Neural progenitor cell (in vitro differentiated cells): ENCODE measurements at regions not wholly inside any gene's neighbourhood (a gene's known extent, or its start where the extent isn't known, plus 50 kb on each side); places are given as distances from the start of the nearest gene placed in this dataset.

ENCODE experiments used
- DNase-seq: peaks from one replicate; pipeline ENCODE4 v3.0.0-alpha.2; 2016; ENCODE audit warnings: low spot score
- H2AFZ ChIP-seq: fragments of 200-600 bp; sonication (generic); replicated peaks from 2 replicates; pipeline ENCODE4 v1.6.1; 2016; ENCODE audit warnings: antibody characterized with exemption
- H3F3A ChIP-seq: fragments of 200-600 bp; sonication (generic); 2 replicates; pipeline ENCODE4 v1.6.1; 2016; ENCODE audit warnings: antibody characterized with exemption, low read depth
- H3K27ac ChIP-seq: fragments of 200-600 bp; sonication (generic); 2 replicates; pipeline ENCODE4 v1.5.1; 2016; ENCODE audit warnings: mild to moderate bottlenecking
- H3K27me3 ChIP-seq: fragments of 200-600 bp; sonication (generic); 2 replicates; pipeline ENCODE4 v1.6.1; 2016; ENCODE audit warnings: mild to moderate bottlenecking, moderate library complexity
- H3K36me3 ChIP-seq: fragments of 200-600 bp; sonication (generic); 2 replicates; pipeline ENCODE4 v1.5.1; 2016
- H3K4me1 ChIP-seq: fragments of 200-600 bp; sonication (generic); 2 replicates; pipeline ENCODE4 v1.6.1; 2016; ENCODE audit warnings: mixed run types
- H3K4me2 ChIP-seq: fragments of 200-600 bp; sonication (generic); 2 replicates; pipeline ENCODE4 v1.6.1; 2016
- H3K4me3 ChIP-seq: fragments of 200-600 bp; sonication (generic); 2 replicates; pipeline ENCODE4 v1.5.1; 2016
- H3K79me2 ChIP-seq: fragments of 200-600 bp; sonication (generic); 2 replicates; pipeline ENCODE4 v1.6.1; 2016; ENCODE audit warnings: low read depth
- H3K9ac ChIP-seq: fragments of 200-600 bp; sonication (generic); 2 replicates; pipeline ENCODE4 v1.6.1; 2016
- H3K9me3 ChIP-seq: fragments of 200-600 bp; sonication (generic); 2 replicates; pipeline ENCODE4 v1.5.1; 2016; ENCODE audit warnings: low read depth
- H4K20me1 ChIP-seq: fragments of 200-600 bp; sonication (generic); 2 replicates; pipeline ENCODE4 v1.6.1; 2016; ENCODE audit warnings: low read depth
- H3K27ac Mint-ChIP-seq: 3 replicates; pipeline ENCODE4 v1.8.0; 2021; ENCODE audit warnings: mixed read lengths
- H3K27me3 Mint-ChIP-seq: 2 replicates; pipeline ENCODE4 v1.8.0; 2022; ENCODE audit warnings: low read depth, mild to moderate bottlenecking, inconsistent platforms, moderate library complexity, mixed read lengths; ENCODE audit not compliant: insufficient read depth
- H3K36me3 Mint-ChIP-seq: 3 replicates; pipeline ENCODE4 v1.8.0; 2021; ENCODE audit warnings: mixed read lengths
- H3K4me1 Mint-ChIP-seq: 3 replicates; pipeline ENCODE4 v1.8.0; 2021; ENCODE audit warnings: mixed read lengths
- H3K4me3 Mint-ChIP-seq: 3 replicates; pipeline ENCODE4 v1.8.0; 2021; ENCODE audit warnings: mild to moderate bottlenecking, moderate library complexity, mixed read lengths
- H3K9me3 Mint-ChIP-seq: 3 replicates; pipeline ENCODE4 v1.8.0; 2020; ENCODE audit warnings: mixed read lengths
- EZH2 ChIP-seq: fragments of 200-600 bp; sonication (generic); IDR thresholded peaks from 2 replicates; pipeline ENCODE4 v1.6.1; 2017; ENCODE audit warnings: antibody characterized with exemption, mild to moderate bottlenecking, moderate library complexity
- EZH2phosphoT487 ChIP-seq: fragments of 200-600 bp; sonication (generic); IDR thresholded peaks from 2 replicates; pipeline ENCODE4 v1.6.1; 2017; ENCODE audit warnings: antibody characterized with exemption
- TF ChIP-seq, protein P1 (sequence below): fragments of 200-600 bp; sonication (generic); IDR thresholded peaks from 2 replicates; pipeline ENCODE4 v1.5.1; 2017; ENCODE audit warnings: antibody characterized with exemption, mild to moderate bottlenecking

DNA sequence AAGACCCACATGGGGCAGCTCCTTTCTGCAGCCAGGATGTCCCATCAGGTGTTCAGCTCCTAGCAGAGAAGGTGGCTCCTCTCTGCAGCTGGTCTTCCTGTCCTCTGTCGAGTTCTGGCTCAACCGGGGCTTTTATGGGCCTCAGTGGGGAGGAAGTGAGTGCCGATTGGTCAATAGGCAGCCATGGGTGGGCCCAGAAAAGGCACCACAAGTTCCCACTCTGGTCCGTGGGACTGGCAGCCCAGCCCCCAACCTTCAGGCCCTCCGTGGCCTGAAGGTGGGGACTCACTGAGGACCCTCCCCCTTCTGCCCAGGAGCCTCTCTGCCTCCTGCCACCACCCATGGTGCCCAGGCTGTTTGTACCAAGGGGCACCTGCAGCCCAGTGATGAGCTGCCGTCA, 161.7 kb upstream of the DUSP10 start:
- no peaks in the 10 kb centered on the region for H3K36me3 Mint-ChIP-seq
- H3K79me2 ChIP-seq: no peaks in the 10 kb centered on the region
- no peaks in the 10 kb centered on the region for H3K36me3 ChIP-seq
- no peak overlapping the region for H3K4me3 Mint-ChIP-seq
- H3K27me3 Mint-ChIP-seq: peaks cover 4% of the 10 kb centered on the region
- H3K4me2 ChIP-seq: no peak overlapping the region
- H3K27me3 ChIP-seq: no peaks in the 10 kb centered on the region
- no peaks in the 10 kb centered on the region for H3K9me3 ChIP-seq
- H3K27ac Mint-ChIP-seq: no peak overlapping the region
- H3F3A ChIP-seq: no peaks in the 10 kb centered on the region
- peaks cover 2% of the 10 kb centered on the region for H3K9me3 Mint-ChIP-seq
- no peak overlapping the region for H3K4me3 ChIP-seq
- no peaks in the 10 kb centered on the region for H4K20me1 ChIP-seq
- no peaks in the 10 kb centered on the region for H3K4me1 Mint-ChIP-seq
- H2AFZ ChIP-seq: no peak overlapping the region
- H3K27ac ChIP-seq: no peak overlapping the region
- H3K4me1 ChIP-seq: no peaks in the 10 kb centered on the region
- H3K9ac ChIP-seq: no peak overlapping the region
- TF ChIP-seq EZH2phosphoT487 (no peak), EZH2 (no peak)
- TF ChIP-seq, protein P1, sequence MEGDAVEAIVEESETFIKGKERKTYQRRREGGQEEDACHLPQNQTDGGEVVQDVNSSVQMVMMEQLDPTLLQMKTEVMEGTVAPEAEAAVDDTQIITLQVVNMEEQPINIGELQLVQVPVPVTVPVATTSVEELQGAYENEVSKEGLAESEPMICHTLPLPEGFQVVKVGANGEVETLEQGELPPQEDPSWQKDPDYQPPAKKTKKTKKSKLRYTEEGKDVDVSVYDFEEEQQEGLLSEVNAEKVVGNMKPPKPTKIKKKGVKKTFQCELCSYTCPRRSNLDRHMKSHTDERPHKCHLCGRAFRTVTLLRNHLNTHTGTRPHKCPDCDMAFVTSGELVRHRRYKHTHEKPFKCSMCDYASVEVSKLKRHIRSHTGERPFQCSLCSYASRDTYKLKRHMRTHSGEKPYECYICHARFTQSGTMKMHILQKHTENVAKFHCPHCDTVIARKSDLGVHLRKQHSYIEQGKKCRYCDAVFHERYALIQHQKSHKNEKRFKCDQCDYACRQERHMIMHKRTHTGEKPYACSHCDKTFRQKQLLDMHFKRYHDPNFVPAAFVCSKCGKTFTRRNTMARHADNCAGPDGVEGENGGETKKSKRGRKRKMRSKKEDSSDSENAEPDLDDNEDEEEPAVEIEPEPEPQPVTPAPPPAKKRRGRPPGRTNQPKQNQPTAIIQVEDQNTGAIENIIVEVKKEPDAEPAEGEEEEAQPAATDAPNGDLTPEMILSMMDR: no peak
- DNase-seq: no peak

DNA sequence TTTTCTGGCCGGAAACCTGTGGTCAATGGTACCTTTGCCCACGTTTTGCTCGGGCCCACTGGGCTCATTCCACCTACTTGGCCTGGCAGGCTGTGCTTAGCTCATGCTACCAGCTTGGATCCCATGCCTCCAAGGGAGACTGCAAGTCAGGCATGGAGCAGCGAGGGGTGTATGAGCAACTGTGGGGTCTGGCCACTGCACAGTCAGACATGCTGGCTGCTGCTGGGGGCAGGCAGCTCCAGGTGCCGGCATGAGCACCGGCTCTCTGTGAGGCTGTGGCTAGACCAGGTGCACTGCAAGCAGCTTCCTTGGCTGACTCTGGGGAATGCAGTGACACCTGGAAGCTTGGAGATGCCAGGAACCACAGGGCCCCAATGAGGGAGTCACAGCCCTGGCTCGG, 161.1 kb upstream of the DUSP10 start:
- Histone ChIP-seq H3K4me1 (no peaks in the 10 kb centered on the region), H3K79me2 (no peaks in the 10 kb centered on the region), H3K27ac (no peak overlapping the region), H3K9ac (no peak overlapping the region), H3F3A (no peaks in the 10 kb centered on the region), H3K27me3 (no peaks in the 10 kb centered on the region), H3K36me3 (no peaks in the 10 kb centered on the region), H4K20me1 (no peaks in the 10 kb centered on the region), H3K4me3 (no peak overlapping the region), H3K4me2 (no peak overlapping the region), H3K9me3 (no peaks in the 10 kb centered on the region), H2AFZ (no peak overlapping the region)
- Mint-ChIP-seq H3K9me3 (peaks cover 2% of the 10 kb centered on the region), H3K4me1 (no peaks in the 10 kb centered on the region), H3K27ac (no peak overlapping the region), H3K4me3 (no peak overlapping the region), H3K36me3 (no peaks in the 10 kb centered on the region), H3K27me3 (peaks cover 4% of the 10 kb centered on the region)
- no peak for TF ChIP-seq EZH2phosphoT487
- TF ChIP-seq EZH2: no peak
- TF ChIP-seq, protein P1: no peak
- DNase-seq: no peak

DNA sequence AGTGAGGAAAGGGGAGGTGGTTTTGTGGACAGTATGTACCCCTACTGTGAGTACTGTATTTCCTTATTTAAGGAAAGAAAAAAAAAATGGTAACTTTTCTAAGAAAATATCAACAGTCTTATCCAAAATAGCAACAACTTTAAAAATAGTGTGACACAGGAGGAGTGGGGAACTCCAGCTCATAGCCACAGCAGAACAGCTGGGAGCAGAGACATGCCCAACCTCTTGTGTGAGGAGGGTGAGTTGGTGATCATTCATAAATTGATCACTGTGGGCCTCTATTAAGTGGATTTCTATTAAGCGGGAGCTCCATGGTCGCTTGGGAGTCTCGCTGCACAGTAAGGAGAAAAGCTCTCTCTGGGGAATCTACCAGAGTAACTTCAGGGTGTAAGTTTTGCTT, 158.8 kb upstream of the DUSP10 start:
- no peak overlapping the region for H3K27ac ChIP-seq
- H3K9ac ChIP-seq: no peak overlapping the region
- no peak for DNase-seq
- Mint-ChIP-seq H3K4me3 (no peak overlapping the region), H3K4me1 (no peaks in the 10 kb centered on the region), H3K36me3 (no peaks in the 10 kb centered on the region), H3K27ac (no peak overlapping the region), H3K27me3 (peaks cover 4% of the 10 kb centered on the region), H3K9me3 (peaks cover 2% of the 10 kb centered on the region)
- H3F3A ChIP-seq: no peaks in the 10 kb centered on the region
- no peaks in the 10 kb centered on the region for H4K20me1 ChIP-seq
- TF ChIP-seq EZH2phosphoT487 (no peak), EZH2 (no peak)
- TF ChIP-seq, protein P1: no peak
- H3K79me2 ChIP-seq: no peaks in the 10 kb centered on the region
- H3K36me3 ChIP-seq: no peaks in the 10 kb centered on the region
- H3K4me1 ChIP-seq: no peaks in the 10 kb centered on the region
- no peaks in the 10 kb centered on the region for H3K9me3 ChIP-seq
- no peaks in the 10 kb centered on the region for H3K27me3 ChIP-seq
- no peak overlapping the region for H3K4me3 ChIP-seq
- H2AFZ ChIP-seq: no peak overlapping the region
- no peak overlapping the region for H3K4me2 ChIP-seq

DNA sequence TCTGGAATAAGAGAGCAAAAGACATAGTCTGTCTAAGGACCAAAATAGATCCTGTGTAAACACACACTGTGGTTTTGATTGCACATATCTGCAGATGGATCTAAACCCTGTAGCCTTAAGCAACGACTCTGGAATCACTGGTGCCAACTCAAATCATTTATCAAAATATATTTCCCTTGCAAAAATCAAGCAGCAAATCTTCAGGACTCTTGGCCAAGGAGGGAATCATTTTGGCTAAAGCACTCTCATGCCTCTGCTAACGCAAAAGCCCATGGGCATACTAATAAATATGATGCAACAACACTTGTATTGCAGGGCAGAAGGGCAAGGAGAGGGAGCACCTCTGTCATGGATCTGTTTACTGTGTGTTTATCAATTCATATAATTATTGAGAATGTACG, 155.4 kb upstream of the DUSP10 start:
- no peaks in the 10 kb centered on the region for H3K4me1 ChIP-seq
- H3K79me2 ChIP-seq: no peaks in the 10 kb centered on the region
- H3K9ac ChIP-seq: no peak overlapping the region
- Mint-ChIP-seq H3K4me3 (no peak overlapping the region), H3K9me3 (no peaks in the 10 kb centered on the region), H3K4me1 (no peaks in the 10 kb centered on the region), H3K27me3 (peaks cover 2% of the 10 kb centered on the region), H3K27ac (no peak overlapping the region), H3K36me3 (no peaks in the 10 kb centered on the region)
- no peak overlapping the region for H3K4me3 ChIP-seq
- H3K36me3 ChIP-seq: no peaks in the 10 kb centered on the region
- H3K27ac ChIP-seq: no peak overlapping the region
- no peak for DNase-seq
- TF ChIP-seq, protein P1: no peak
- TF ChIP-seq EZH2phosphoT487: no peak
- no peak for TF ChIP-seq EZH2
- no peaks in the 10 kb centered on the region for H3F3A ChIP-seq
- H3K27me3 ChIP-seq: no peaks in the 10 kb centered on the region
- no peaks in the 10 kb centered on the region for H3K9me3 ChIP-seq
- no peak overlapping the region for H3K4me2 ChIP-seq
- H4K20me1 ChIP-seq: no peaks in the 10 kb centered on the region
- no peak overlapping the region for H2AFZ ChIP-seq
